GM18498 (cell line): ENCODE measurements at regions not wholly inside any gene's neighbourhood (a gene's known extent, or its start where the extent isn't known, plus 50 kb on each side); places are given as distances from the start of the nearest gene placed in this dataset.

Experiments used
- ATAC-seq: cut with Tn5 transposase; IDR thresholded peaks from one replicate; pipeline ENCODE4 v1.9.1; 2021; ENCODE audit warnings: mild to moderate bottlenecking, moderate library complexity; ENCODE audit not compliant: unreplicated experiment

DNA sequence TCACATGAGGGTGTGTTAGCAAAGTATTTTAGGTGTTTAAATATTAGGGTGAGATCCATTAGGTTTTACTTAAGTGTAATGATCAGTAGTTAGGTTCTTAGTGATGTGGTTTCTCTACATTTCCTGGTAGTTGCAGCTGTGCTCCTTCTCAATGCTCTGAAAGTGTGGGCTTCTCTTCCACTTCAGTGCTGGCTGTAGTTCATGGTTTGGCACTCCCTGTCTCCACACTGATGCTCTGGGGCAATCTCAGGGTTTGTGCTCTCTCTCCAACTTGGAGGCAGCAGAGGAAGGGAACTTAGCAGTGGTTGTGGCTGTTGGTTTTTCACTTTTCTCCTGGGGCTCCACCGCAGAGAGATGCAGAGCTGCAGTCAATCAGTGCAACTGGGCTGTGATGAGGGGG, 507.5 kb downstream of the TMEM232 start:
- no peak for ATAC-seq

DNA sequence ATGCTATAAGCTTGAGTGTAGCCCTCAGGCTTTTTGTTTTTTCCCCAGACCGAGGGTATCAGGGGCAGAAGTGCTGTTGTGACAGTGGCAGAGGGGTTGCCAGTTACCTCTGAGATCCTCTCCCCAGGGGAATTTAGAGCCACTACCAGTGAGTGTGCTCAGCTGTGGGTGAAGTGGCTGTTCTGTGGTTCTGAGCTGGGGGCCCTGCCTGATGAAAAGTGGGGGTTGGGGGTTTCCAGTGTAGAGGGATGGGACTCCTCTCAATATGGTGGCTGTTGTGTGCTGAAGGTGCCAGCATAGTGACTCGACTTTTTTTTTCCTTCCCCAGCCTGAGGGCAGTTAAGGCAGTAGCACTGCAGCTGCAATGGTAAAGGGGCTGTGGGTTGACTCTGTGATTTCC, 506.7 kb downstream of the TMEM232 start:
- no peak for ATAC-seq

DNA sequence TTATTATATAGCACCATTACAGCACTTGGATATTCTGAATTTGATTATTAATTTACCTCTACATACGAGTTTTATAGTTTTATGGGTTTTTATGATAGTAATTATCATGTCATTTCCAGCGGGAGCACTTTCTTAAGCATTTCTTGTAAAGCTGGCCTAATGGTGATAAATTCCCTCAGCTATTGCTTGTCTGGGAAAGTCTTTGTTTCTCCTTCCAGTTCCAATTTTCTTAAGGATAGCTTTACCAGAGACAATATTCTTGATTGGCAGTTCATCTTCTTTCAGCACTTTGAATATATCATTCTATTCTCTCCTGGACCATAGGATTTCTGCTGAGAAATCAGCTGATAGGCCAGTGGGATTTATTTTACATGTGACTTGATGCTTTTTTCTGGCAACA, 505.4 kb downstream of the TMEM232 start:
- ATAC-seq = no peak

DNA sequence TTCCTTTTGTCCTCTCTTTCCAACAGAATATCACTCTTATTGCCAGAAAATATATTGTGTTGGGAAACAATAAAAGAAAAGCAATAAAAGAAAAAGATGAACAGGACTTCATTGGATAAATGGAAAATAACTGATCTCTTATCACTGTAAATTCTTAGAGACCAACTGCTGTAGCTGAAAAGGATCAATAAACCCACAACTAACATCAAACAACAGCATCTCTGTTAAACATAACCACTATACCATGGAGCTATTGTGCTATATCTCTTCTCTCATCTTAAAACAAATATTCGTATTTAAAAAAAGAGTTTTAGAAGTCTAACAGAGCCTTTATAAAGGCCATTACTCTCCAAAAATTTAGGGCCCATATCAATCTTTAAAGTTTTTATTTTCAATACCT, 502.4 kb downstream of the TMEM232 start:
- no peak for ATAC-seq

DNA sequence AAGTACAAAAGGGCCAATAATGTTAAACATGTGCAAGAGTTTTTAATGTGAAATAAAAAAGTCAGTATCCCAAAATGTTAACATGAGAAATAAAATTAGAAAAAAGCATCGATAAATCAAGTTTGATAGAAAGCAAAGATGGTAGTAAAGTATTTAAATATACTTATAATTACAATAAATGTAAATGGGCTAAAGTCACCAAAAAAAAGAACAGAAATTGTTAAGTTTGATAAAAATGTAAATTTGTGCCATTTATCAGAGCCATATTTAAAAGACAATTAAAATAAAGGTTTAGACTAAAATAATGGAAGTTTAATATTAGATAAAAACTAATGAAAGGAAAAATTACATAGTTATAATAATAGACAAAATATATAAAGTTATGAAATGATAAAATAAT, 500.5 kb downstream of the TMEM232 start:
- ATAC-seq = no peak

DNA sequence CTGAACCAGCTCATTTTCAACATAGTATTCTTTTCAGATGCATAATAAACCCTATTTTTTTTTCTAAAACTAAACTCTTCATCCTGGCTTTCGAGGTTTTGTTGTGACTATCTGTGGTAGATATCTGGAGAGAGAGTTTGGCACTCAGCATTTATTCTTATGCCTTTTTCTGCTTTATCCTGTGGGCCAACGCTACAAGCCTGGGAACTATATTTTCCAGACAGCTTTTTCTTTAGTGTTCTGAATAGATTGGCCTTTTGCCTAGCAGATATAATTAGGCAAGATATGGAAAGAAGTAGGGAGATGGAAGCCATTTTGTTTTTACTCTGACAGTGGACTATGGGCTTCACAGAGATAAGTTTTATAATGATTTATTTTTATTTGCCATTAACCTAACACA, 486.7 kb downstream of the TMEM232 start:
- no peak for ATAC-seq

DNA sequence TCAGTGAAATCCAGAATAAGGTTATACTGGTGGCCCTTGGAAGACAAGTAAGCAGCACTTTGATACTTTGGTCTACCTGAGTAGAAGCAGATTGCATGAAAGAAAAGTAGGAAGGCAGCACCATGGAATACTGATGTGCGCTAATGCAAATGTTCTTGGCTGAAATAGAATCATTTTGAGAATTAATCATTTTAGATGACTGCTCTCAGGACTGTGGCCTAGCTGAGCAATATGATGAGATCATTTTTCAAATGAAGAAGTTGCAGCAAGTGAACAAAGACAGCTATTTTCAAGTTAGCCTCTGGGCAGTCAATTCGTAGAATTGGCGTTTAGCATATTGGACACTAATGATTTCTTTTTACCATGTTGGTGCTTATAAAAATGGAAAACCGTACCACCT, 483.5 kb downstream of the TMEM232 start:
- ATAC-seq = no peak

DNA sequence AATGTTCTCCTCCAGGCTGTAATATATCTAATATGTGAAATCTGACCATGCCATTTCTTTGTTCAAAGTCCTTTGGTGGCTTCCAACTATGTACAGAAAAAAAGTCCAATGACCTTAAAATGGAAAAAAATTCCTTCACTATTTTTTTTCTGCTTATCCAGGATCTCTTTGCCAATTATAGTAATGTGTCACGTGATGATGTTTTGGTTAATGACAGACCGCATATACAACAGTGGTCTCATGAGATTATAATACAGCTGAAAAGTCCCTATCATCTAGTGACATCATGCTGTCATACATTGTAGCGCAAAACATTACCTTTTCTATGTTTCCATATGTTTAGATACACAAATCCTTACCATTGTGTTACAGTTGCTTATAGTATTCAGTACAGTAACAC, 477.6 kb downstream of the TMEM232 start:
- no peak for ATAC-seq

DNA sequence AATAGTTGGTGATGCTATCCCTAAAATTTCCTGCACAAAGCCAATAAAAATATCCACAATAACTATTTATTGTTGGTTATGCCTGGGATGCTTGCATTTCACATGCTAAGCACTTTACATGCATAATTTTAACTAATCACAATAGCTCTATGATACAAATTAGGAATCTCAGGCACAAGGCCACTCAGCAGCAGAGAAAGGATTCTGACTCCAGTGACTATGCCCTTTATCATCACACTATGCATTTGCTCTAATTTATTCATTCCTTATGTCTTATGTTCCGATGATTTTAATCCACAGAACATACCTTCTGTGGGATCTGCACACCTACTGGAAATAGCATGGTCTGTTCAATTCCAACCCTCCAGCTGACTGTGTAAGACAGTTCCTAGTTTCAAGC, 476.1 kb downstream of the TMEM232 start:
- ATAC-seq = no peak

DNA sequence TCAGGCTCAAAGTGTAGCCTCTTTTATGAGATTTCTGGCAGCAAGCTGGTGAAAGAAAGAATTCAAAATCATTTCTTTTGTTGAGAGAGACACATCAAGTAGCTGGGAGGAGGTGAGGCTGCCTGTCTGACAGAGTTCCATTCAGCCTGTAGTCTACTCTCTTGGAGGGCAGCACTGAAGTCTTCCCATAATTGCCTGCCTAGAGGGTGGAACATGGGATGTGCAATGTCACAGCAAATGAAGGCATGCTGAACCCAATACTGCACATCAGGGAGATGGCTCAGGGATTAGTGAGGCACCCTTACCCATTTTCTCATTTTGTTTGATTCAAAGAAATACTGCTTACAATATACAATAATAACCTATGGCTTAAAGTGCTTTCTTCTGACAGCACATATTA, 475.7 kb downstream of the TMEM232 start:
- ATAC-seq = no peak

DNA sequence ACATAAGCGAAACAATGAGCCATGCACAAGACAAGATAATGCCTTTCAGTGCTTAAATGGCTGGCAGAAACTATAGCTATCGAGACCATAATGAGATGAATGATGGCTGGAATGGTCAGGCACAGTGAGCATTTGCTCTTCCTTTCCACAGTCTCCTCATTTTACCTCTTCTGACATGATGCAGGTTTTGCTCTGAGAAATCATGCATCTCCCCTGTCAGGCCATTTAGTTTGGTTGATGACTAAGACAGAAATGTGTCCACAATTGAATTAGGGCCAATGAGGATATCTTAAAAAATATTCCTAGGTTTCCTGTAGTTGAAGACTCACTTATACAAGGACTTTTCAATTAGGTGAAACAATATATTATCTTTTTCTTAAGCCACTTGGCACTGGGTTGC, 475.1 kb downstream of the TMEM232 start:
- no peak for ATAC-seq

DNA sequence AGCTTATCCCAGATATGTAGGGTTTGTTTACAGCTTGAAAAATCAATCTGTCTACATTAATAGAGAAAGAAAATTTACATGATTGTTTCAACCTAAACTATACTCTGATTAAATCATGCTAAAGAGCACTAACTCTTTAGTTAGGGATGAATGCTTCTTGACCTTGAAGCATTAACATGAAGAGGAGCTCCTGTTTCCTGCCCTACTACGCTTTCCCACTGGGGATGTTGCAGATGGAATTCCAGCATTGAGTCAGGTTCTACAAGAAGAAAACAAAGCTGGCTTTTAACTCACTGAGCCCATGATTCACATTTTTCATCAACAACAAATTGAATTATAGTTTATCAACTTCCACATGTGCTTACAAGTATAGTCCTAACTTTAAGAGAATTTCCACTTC, 471.3 kb downstream of the TMEM232 start:
- no peak for ATAC-seq

DNA sequence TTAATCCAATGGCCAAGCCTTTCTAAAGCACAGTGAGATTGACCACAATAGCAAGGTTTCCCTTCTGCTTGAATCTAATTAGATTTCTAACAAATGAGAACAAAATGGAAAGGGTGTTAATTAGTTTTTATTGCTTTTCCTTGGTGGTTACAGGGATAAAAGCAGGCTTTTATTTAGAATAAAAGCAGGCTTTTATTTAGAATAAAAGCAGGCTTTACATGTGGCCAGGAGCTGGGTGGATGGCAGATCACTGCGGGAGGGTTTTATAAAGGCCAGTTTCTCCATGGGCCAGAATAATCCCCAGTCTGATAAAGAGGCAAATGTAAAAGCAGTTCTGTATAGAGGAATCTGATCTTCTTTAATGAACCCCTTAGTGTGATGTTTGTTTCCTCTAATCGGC, 470.2 kb downstream of the TMEM232 start:
- no peak for ATAC-seq

DNA sequence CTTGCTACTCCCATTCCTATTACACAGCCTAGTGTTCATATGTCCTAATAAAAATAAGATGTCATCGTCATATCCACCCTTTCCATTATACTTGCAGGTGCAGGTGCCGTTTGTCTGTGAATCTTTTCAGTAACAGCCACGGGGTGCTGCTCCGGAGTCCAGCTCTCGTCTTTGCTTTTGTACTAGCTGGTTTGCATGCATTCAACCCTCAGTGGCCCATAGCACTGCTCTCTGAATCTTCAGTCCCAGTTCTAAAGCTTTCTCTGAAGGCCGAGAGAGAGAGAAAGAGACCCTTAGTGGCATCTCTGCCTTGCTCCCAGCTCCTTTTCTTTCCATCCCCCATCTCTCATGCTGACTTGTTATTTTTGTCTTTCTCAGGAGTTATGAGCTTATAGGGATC, 468.5 kb downstream of the TMEM232 start:
- no peak for ATAC-seq

DNA sequence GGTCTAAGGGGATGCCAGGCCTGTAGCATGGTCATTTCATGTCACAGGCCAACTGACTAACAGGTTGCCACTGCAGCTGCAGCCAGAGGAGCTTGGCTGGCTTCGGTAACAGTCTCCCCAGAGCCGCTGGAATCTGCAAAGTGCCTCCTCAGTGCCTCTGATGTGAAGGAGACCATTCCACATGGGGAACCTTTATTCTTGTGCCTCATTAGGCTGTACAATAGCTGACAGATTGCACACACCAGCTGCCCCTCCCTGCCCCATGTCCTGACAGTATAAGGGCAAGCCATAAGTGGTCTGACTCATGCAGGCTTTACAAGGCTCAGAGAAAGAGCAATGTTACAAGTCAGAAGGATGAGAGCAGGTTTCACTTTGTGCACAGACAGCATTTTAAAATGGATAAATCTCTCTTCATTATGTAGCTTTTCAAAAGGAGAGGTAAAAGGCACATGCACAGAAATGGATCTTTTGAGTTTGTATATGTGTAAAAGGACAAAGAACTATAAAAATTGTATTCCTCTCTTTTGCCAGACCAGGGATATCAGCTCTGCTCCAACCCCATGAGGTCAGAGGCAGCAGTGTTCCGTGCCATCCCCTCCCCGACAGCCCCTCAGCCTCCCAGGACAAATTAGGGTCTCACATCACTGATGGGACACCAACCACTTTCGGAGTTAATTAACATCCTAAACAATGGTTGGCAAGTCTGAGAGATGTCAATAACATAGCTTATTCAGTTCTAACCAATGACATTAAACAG, 467.8 kb downstream of the TMEM232 start:
- no peak for ATAC-seq

DNA sequence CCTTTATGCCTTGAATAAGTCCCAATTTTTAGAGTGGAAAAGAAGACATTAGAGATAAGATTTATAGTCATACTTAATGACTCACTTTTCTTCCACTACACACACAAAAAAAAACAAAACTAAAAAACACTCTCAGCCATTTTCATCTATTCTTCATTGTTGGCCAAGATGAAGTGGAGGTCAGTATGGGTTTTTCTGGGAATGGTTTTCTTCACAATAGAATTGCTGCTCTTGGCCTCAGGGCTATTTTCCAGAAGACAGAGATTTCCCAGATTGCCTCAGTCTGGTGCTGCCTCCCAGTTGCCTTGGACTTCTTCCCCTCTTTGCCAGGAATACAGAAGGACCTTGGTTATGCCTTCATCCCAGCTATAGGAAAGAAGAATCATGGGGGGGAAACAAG, 463.7 kb downstream of the TMEM232 start:
- ATAC-seq = no peak

DNA sequence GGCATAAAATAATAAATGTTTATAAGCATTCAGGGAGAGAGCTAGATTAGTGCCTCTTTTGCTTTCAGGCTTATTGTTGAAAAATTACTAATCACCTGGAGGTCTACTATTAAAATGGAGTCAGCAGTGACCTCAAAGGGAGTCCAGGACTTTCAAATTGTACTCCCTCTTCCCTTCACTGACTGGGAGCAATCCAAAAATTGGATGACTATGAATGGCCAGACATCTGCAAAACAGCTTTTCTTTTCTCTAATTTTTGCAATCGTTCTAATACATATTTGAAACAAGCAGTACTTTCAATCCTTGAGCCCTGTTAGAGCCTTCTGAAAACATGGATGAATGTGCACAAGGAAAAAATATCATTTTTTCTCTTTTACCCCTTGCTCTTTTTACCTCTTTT, 461.8 kb downstream of the TMEM232 start:
- ATAC-seq = no peak

DNA sequence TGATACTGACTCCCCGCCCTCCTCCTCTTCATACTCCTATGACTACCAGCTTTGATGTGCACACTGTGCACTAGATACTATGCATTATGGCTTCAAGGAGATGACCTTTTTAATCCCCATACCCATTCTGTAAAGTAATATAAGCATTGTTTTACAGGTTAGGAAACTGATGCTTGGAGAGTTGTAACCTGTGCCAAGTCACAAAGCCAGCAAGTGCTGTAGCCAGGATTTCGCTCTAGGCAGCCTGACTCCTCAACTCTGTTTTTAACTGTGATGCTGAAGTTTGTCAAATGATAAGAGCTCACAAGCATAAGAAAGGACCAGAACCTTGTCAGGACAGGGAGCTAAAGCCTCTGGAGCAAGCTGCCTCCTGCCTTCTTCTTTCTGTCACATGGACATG, 461.3 kb downstream of the TMEM232 start:
- no peak for ATAC-seq

DNA sequence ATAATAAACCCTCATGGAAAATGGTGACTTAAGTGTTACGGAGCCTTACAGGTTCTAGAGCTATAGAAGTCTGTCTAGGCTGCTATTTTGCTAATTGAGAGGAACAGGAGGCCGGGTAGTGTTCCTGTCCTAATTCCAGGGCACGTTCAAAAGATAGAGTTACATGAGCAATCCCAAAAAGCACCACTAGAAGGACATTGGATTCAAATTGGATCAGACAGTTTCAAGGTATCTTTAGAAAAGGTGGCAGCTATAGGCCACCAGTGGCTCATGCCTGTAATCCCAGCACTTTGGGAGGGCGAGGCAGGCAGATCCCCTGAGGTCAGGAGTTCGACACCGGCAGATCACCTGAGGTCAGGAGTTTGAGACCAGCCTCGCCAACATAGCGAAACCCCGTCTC, 458.8 kb downstream of the TMEM232 start:
- no peak for ATAC-seq

DNA sequence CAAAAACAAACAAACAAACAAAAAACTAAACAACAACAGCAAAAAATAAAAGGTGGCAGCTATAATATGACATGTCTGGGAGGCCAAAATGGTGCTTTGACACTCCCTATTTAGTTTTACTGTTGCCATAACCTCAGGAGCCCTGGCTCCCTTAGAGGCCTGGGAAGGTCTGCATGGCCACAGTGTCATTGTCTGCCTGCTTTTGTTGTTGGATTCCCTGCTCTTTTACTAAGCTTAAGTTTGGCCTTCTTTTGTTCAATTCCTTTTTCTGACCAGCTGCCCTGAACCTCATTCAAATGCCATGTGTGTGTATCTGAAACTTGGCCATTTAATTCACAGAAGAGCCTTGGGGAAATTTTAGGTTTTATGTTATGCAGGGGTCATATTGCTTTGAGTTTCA, 458.2 kb downstream of the TMEM232 start:
- no peak for ATAC-seq

DNA sequence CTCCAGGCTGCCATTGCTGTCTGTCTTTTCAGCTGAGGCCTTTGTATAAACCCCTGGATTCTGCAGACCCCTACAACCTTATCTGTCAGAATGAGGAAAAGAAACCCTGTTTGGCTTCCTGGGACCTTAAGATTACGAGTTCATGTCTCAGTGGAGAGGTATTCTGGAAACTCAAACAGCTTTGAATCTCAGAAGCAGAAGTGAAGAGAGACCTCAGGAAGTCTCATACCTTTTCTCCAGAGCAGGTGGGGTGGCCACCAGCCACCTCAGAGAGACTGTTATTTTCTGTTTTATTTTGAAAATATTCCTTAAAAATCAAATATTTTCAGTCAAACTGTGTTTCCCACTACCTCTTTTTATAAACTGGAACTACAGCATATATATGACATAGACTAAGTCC, 457.5 kb downstream of the TMEM232 start:
- ATAC-seq = no peak

DNA sequence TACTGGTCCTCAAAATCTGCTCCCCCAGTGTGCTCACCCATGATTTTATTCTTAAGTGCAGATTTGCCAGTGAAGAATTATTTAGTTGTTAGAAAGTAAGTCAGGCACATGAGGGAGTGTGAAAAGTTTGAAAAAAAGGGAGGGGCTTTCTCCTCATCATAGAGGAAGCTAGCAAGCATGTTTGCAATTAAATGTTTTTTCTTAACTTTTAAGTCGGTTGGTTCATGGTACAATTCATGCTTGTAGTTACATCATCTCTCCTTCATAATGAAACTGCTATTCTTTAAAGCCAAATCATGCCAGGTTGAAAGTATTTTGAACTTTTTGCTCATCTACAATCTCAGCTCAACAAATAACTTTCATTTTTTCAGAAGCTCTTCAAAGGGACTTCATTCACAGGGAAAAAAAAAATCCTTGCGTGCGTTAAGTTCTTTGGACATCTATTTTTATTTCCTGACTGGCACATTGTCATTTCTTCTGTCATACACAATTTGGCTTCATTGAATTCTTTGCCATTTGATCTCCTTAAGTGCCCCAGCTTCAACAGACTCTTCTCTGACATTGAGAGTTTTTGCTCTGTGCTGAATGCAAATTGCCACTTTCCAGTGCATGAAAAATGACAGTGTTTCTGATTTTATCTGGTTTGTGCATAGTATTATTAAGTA, 456.9 kb downstream of the TMEM232 start:
- no peak for ATAC-seq

DNA sequence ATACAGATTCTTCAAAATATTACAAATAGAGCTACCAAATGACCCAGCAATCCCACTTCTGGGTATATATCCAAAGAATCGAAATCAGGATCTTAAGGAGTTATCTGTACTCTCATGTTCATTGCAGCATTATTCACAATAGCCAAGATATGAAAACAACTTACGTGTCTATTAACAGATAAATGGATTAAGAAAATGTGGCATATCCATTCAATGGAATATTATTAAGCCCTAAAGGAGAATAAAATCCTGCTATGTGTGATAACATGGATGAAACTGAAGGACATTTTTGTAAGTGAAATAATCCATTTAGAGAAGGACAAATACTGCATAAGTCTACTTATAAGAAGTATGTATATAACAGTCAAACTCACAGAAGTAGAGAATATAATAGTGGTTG, 450.6 kb downstream of the TMEM232 start:
- no peak for ATAC-seq
